HG02588 (cell line): ENCODE measurements at regions not wholly inside any gene's neighbourhood (a gene's known extent, or its start where the extent isn't known, plus 50 kb on each side); places are given as distances from the start of the nearest gene placed in this dataset.
"Not testable (repeated sequence)": the region's sequence is repeated elsewhere in the genome, so short reads cannot be mapped to it uniquely, and the experiment has no call there.

Experiments
- ATAC-seq: cut with Tn5 transposase; IDR thresholded peaks from one replicate; pipeline ENCODE4 v1.9.1; 2021; ENCODE audit warnings: mild to moderate bottlenecking, moderate library complexity; ENCODE audit not compliant: unreplicated experiment

DNA sequence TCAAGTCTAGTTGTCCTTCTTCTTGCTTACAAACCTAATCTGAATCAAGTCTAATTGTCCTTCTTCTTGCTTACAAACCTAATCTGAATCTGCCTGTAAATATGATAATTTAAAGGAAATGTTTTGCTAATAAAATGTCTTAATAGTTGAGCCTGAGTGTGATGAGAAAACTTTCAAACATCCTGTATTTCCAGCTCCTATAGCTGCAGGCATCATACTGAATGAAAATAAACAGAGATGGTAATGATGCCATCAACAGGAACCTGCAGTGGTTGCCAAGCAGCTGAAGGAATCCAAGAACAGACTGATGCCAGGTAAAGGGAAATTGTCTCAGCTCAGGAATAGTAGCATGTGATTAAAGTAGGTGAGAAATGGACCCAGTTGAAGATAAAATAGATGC lies 156.1 kb upstream of the IRS4 start:
- no peak for ATAC-seq

DNA sequence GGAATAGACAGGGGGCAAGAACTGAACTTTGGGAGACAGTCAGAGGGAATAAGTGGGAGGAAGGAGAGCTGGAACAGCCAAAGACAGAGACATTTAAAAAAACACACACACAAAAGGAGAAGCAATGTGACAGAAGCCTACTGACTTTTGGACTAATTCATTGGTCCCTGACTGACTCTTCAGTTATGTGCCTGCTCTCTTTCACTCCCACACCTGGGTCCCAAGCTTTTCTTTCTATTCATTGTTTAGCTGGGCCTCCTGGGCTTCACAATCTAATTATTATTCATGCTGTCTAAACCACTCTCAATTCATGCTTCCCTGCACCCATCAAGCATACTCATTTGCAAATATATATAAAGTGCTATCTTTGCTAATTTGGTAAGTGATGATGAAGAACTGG lies 139.2 kb upstream of the IRS4 start:
- no peak for ATAC-seq

DNA sequence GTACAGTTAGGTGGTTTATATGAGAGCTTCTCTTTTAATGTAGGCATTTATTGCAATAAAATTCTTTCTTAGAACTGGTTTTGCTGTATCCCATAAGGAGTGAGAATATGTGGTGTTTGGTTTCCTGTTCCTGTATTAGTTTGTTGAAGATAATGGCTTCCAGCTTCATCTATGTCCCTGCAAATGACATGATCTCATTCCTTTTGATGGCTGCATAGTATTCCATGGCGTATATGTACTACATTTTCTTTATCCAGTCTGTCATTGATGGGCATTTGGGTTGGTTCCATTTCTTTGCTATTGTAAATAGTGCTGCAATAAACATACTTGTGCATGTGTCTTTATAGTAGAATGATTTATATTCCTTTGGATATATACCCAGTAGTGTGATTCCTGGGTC lies 106.7 kb upstream of the IRS4 start:
- not testable (repeated sequence) for ATAC-seq

DNA sequence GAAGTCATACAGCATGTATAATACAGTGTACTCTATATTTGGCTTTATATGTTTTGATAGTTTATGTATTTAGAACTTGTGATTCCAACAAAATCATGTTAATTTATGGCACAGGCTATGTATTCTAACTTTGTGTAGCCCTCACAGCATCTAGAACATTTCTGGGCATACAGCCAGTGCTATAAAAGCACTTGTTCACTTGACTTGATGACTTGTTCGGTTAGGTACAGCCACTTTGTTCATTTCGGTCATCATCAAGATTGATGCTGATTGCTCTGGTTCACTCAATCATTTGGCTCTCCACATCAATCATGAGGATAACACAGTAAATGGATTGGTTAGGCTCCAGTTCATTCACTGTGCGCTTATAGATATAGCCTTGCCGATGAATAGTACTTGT lies 97.6 kb upstream of the IRS4 start:
- no peak for ATAC-seq

DNA sequence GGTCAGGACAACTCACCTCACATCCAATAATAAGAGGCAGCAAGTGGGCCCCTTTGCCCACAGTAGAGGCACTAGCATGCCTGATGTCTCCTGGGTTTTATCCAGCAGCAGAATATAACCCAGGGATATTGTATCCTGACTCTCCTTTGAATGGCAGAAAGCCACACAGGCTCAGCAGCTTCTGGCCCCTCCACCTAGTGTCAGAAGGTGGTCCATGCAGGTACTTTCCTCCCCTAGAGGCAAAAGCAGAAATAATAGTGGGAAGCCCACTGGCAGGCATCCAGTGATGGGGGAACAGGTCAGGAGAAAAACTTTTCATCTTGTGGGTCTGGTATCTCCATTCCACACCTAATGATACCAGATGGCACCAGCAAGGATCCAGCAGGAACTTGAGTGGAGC lies 75.5 kb upstream of the IRS4 start:
- no peak for ATAC-seq

DNA sequence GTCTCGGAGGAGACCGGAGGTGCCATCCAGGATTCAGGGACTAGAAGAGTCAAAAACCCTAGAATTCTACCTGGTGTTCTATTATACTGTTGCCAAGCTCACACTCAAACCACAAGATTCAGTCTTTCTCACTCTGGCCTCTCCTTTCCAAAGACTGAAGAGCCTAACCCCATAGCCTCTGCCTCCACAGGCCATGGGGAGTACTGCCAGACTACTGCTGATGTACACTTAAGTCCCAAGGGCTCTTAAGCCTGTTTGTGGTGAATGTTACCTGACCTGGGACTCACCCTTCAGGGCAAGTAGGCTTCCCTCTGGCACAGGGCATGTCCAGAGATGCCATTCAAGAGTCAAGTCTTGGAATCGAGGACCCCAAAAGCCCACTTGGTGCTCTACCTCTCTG lies 58.9 kb upstream of the IRS4 start:
- ATAC-seq = no peak
